Brain microvascular endothelial cell (primary cell): ENCODE measurements at regions not wholly inside any gene's neighbourhood (a gene's known extent, or its start where the extent isn't known, plus 50 kb on each side); places are given as distances from the start of the nearest gene placed in this dataset.

Source experiments
- DNase-seq: peaks from one replicate; pipeline ENCODE4 v3.0.0-alpha.2; 2020
- H3K27ac ChIP-seq: fragments of 250-450 bp; sonication (Bioruptor Pico); 2 replicates; pipeline ENCODE4 v1.5.1; 2020; ENCODE audit warnings: mild to moderate bottlenecking, moderate library complexity
- H3K27me3 ChIP-seq: fragments of 250-450 bp; sonication (Bioruptor Pico); replicated peaks from 2 replicates; pipeline ENCODE4 v1.5.1; 2020; ENCODE audit warnings: mild to moderate bottlenecking
- H3K36me3 ChIP-seq: fragments of 250-450 bp; sonication (Bioruptor Pico); replicated peaks from 2 replicates; pipeline ENCODE4 v1.5.1; 2020; ENCODE audit warnings: mild to moderate bottlenecking
- H3K4me3 ChIP-seq: 2 replicates; pipeline ENCODE4 v1.5.1; 2011; ENCODE audit warnings: low read depth, mild to moderate bottlenecking, control low read depth, low read length, moderate library complexity
- in situ Hi-C: cut with HindIII; loops from 2 replicates; pipeline ENCODE4 v1.10.0; 2017; ENCODE audit warnings: low sequenced_read_pairs, low pct_ligation_motif_present
- TF ChIP-seq, protein P1 (sequence below): IDR thresholded peaks from 2 replicates; pipeline ENCODE4 v1.5.1; 2011; ENCODE audit warnings: low read depth, mild to moderate bottlenecking, moderate library complexity, low read length, control low read depth, inconsistent platforms; ENCODE audit errors: missing control alignments

DNA sequence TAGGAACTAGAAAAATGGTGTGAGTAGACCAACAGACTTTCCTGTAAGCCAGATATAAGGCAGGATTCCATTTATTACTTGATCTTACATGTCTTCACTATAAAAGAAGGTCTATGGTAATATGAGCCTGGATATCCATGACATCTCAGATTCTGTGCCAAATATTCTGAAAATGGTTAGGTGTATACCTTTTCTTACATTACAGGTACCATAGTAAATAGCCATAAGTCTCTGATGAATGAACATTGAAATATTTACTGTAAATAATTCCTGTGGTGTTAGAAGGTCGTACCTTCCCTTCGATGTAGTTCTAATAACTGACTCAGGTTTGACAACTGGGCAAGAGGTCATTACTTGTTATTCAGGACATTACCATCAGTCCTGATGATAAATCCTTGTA, 657.9 kb downstream of the BRINP3 start:
- no peaks in the 10 kb centered on the region for H3K36me3 ChIP-seq
- H3K4me3 ChIP-seq = no peak overlapping the region
- H3K27ac ChIP-seq = no peak overlapping the region
- in situ Hi-C loops = no loop called here
- no peak for DNase-seq
- H3K27me3 ChIP-seq = no peaks in the 10 kb centered on the region
- TF ChIP-seq, protein P1, sequence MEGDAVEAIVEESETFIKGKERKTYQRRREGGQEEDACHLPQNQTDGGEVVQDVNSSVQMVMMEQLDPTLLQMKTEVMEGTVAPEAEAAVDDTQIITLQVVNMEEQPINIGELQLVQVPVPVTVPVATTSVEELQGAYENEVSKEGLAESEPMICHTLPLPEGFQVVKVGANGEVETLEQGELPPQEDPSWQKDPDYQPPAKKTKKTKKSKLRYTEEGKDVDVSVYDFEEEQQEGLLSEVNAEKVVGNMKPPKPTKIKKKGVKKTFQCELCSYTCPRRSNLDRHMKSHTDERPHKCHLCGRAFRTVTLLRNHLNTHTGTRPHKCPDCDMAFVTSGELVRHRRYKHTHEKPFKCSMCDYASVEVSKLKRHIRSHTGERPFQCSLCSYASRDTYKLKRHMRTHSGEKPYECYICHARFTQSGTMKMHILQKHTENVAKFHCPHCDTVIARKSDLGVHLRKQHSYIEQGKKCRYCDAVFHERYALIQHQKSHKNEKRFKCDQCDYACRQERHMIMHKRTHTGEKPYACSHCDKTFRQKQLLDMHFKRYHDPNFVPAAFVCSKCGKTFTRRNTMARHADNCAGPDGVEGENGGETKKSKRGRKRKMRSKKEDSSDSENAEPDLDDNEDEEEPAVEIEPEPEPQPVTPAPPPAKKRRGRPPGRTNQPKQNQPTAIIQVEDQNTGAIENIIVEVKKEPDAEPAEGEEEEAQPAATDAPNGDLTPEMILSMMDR = no peak

GRCh38 chr1:189821833-189822232, 655.8 kb downstream of the BRINP3 start:
- in situ Hi-C loops = no loop called here
- Histone ChIP-seq H3K36me3 (no peaks in the 10 kb centered on the region), H3K27ac (no peak overlapping the region), H3K4me3 (no peak overlapping the region), H3K27me3 (no peaks in the 10 kb centered on the region)
- no peak for DNase-seq
- TF ChIP-seq, protein P1 = no peak

DNA sequence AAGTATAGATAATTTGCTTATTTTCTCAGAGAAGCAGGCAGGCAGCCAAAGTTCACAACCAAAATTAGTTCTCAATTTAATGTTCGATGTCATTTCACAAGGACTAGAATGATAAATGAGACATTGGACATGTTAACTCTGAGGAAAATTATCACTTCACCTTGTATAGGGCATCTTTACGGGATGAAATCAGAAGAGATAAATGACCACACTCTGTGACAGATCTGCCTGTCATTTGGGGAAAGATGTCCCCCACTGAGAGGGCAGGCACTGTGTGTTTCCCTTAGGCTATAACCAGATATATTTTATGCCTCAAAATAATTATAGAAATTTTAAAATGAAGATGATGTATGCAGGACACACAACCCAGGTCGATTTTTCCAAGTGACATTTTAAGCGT, 642.9 kb downstream of the BRINP3 start:
- H3K36me3 ChIP-seq = no peaks in the 10 kb centered on the region
- in situ Hi-C loops = no loop called here
- H3K27ac ChIP-seq = no peak overlapping the region
- TF ChIP-seq, protein P1 = no peak
- H3K27me3 ChIP-seq = no peaks in the 10 kb centered on the region
- DNase-seq = no peak
- H3K4me3 ChIP-seq = no peak overlapping the region

DNA sequence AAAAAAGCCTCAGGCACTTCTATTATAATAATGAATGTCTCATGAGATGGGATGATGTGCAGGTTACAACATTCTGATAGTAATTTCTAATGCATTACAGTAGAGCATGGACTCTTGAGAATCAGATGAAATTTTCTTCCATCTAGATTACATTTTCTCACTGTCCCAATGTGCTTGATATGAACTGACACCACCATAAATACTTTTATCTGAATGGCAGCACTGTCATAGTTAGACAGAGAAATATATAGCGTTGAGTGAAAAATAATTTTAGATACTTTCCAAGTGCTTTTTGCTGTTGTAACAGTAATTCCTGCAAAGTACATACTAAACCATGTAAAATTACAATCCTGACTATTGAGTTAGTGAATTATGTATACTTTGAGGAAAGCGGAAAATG, 630.1 kb downstream of the BRINP3 start:
- in situ Hi-C loops = no loop called here
- DNase-seq = no peak
- Histone ChIP-seq H3K27me3 (no peaks in the 10 kb centered on the region), H3K27ac (no peak overlapping the region), H3K36me3 (no peaks in the 10 kb centered on the region), H3K4me3 (no peak overlapping the region)
- TF ChIP-seq, protein P1 = no peak

GRCh38 chr1:189851806-189852367, 625.8 kb downstream of the BRINP3 start:
- TF ChIP-seq, protein P1 = no peak
- Histone ChIP-seq H3K36me3 (no peaks in the 10 kb centered on the region), H3K27me3 (no peaks in the 10 kb centered on the region), H3K27ac (no peak overlapping the region), H3K4me3 (no peak overlapping the region)
- DNase-seq = no peak
- in situ Hi-C loops = no loop called here

- TF ChIP-seq, protein P1 = peak; percentile 73
- H3K4me3 ChIP-seq = no peak overlapping the region
- in situ Hi-C loops = no loop called here
Observed at GRCh38 chr1:189859385-189859977, 618.2 kb downstream of the BRINP3 start.

More at GRCh38 chr1:189859385-189859977, 618.2 kb downstream of the BRINP3 start:
- Histone ChIP-seq H3K27me3 (no peaks in the 10 kb centered on the region), H3K36me3 (no peaks in the 10 kb centered on the region), H3K27ac (no peak overlapping the region)
- no peak for DNase-seq
